HL-60 (cell line): ENCODE measurements at regions not wholly inside any gene's neighbourhood (a gene's known extent, or its start where the extent isn't known, plus 50 kb on each side); places are given as distances from the start of the nearest gene placed in this dataset.

ENCODE experiments used
- GABPA ChIP-seq: IDR thresholded peaks from 2 replicates; pipeline ENCODE4 v1.6.1; 2012; ENCODE audit warnings: low read depth
- POLR2AphosphoS5 ChIP-seq: IDR thresholded peaks from 2 replicates; pipeline ENCODE4 v1.6.1; 2012; ENCODE audit warnings: low read depth
- SPI1 ChIP-seq: IDR thresholded peaks from 2 replicates; pipeline ENCODE4 v1.6.1; 2012; ENCODE audit warnings: low read depth, mild to moderate bottlenecking, borderline replicate concordance
- TF ChIP-seq, protein P1 (sequence below): IDR thresholded peaks from one replicate; pipeline ENCODE4 v1.5.1; 2011; ENCODE audit warnings: low read length, control low read depth, inconsistent platforms; ENCODE audit not compliant: insufficient read depth
- TF ChIP-seq, protein P2 (sequence below): IDR thresholded peaks from 2 replicates; pipeline ENCODE4 v1.6.1; 2012; ENCODE audit warnings: low read depth; ENCODE audit not compliant: insufficient replicate concordance

- TF ChIP-seq, protein P1, sequence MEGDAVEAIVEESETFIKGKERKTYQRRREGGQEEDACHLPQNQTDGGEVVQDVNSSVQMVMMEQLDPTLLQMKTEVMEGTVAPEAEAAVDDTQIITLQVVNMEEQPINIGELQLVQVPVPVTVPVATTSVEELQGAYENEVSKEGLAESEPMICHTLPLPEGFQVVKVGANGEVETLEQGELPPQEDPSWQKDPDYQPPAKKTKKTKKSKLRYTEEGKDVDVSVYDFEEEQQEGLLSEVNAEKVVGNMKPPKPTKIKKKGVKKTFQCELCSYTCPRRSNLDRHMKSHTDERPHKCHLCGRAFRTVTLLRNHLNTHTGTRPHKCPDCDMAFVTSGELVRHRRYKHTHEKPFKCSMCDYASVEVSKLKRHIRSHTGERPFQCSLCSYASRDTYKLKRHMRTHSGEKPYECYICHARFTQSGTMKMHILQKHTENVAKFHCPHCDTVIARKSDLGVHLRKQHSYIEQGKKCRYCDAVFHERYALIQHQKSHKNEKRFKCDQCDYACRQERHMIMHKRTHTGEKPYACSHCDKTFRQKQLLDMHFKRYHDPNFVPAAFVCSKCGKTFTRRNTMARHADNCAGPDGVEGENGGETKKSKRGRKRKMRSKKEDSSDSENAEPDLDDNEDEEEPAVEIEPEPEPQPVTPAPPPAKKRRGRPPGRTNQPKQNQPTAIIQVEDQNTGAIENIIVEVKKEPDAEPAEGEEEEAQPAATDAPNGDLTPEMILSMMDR: no peak
- no peak for TF ChIP-seq SPI1
- TF ChIP-seq GABPA: no peak
- no peak for TF ChIP-seq POLR2AphosphoS5
- TF ChIP-seq, protein P2, sequence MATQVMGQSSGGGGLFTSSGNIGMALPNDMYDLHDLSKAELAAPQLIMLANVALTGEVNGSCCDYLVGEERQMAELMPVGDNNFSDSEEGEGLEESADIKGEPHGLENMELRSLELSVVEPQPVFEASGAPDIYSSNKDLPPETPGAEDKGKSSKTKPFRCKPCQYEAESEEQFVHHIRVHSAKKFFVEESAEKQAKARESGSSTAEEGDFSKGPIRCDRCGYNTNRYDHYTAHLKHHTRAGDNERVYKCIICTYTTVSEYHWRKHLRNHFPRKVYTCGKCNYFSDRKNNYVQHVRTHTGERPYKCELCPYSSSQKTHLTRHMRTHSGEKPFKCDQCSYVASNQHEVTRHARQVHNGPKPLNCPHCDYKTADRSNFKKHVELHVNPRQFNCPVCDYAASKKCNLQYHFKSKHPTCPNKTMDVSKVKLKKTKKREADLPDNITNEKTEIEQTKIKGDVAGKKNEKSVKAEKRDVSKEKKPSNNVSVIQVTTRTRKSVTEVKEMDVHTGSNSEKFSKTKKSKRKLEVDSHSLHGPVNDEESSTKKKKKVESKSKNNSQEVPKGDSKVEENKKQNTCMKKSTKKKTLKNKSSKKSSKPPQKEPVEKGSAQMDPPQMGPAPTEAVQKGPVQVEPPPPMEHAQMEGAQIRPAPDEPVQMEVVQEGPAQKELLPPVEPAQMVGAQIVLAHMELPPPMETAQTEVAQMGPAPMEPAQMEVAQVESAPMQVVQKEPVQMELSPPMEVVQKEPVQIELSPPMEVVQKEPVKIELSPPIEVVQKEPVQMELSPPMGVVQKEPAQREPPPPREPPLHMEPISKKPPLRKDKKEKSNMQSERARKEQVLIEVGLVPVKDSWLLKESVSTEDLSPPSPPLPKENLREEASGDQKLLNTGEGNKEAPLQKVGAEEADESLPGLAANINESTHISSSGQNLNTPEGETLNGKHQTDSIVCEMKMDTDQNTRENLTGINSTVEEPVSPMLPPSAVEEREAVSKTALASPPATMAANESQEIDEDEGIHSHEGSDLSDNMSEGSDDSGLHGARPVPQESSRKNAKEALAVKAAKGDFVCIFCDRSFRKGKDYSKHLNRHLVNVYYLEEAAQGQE: no peak
Measured at GRCh38 chr3:139185527-139185926, 140.8 kb upstream of the PRR23C start.
